Glutamatergic neuron (in vitro differentiated cells): ENCODE measurements at regions not wholly inside any gene's neighbourhood (a gene's known extent, or its start where the extent isn't known, plus 50 kb on each side); places are given as distances from the start of the nearest gene placed in this dataset.

Source experiments
- DNase-seq: peaks from one replicate; pipeline ENCODE4 v3.0.0; 2022
- H3K27ac Mint-ChIP-seq: one replicate; pipeline ENCODE4 v1.8.0; 2020; ENCODE audit warnings: mild to moderate bottlenecking, mixed read lengths, inconsistent platforms; ENCODE audit not compliant: unreplicated experiment
- H3K27me3 Mint-ChIP-seq: one replicate; pipeline ENCODE4 v1.8.0; 2020; ENCODE audit warnings: mild to moderate bottlenecking, moderate library complexity, mixed read lengths, inconsistent platforms; ENCODE audit not compliant: unreplicated experiment
- H3K36me3 Mint-ChIP-seq: one replicate; pipeline ENCODE4 v1.8.0; 2020; ENCODE audit warnings: mild to moderate bottlenecking, mixed read lengths, inconsistent platforms; ENCODE audit not compliant: unreplicated experiment
- H3K4me1 Mint-ChIP-seq: one replicate; pipeline ENCODE4 v1.8.0; 2020; ENCODE audit warnings: mild to moderate bottlenecking, low read depth, mixed read lengths, inconsistent platforms; ENCODE audit not compliant: unreplicated experiment
- H3K4me3 Mint-ChIP-seq: one replicate; pipeline ENCODE4 v1.8.0; 2020; ENCODE audit warnings: mild to moderate bottlenecking, mixed read lengths, inconsistent platforms; ENCODE audit not compliant: unreplicated experiment
- H3K9me3 Mint-ChIP-seq: one replicate; pipeline ENCODE4 v1.8.0; 2020; ENCODE audit warnings: mild to moderate bottlenecking, moderate library complexity, mixed read lengths, inconsistent platforms; ENCODE audit not compliant: unreplicated experiment
- CTCF ChIP-seq: fragments of 200-600 bp; sonication (generic); IDR thresholded peaks from one replicate; pipeline ENCODE4 v1.5.0; 2021; ENCODE audit not compliant: partially characterized antibody, unreplicated experiment

DNA sequence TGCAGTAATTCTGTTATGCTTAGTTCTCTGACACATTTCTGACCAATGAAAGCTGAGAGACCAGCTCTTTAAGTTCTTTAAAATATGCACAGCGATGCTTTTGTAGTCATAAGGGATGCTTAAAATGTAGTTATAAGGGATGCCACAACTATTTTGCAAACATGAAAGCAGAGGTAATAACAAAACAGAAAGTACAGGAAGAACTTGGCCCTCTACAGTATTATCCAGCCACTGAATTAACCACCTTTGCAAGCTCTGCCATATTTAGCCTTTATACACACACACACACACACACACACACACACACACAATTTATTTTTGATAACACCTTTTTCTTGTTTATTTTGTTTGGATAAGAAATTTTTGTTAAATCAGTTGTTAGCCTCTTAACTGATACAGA lies 590.0 kb downstream of the FAT4 start:
- no peaks in the 10 kb centered on the region for H3K9me3 Mint-ChIP-seq
- no peak for DNase-seq
- H3K27ac Mint-ChIP-seq: no peak overlapping the region

GRCh38 chr4:125911058-125911457 lies 596.3 kb downstream of the FAT4 start:
- no peak for DNase-seq
- H3K36me3 Mint-ChIP-seq: no peaks in the 10 kb centered on the region
- H3K4me1 Mint-ChIP-seq: peaks cover 3% of the 10 kb centered on the region
- no peaks in the 10 kb centered on the region for H3K27me3 Mint-ChIP-seq
- H3K4me3 Mint-ChIP-seq: no peak overlapping the region
- TF ChIP-seq CTCF: no peak
- H3K9me3 Mint-ChIP-seq: peaks cover 1% of the 10 kb centered on the region
- no peak overlapping the region for H3K27ac Mint-ChIP-seq

More for the DNA sequence above, 590.0 kb downstream of the FAT4 start:
- H3K36me3 Mint-ChIP-seq: no peaks in the 10 kb centered on the region
- peaks cover 1% of the 10 kb centered on the region for H3K4me1 Mint-ChIP-seq
- no peak overlapping the region for H3K4me3 Mint-ChIP-seq
- no peaks in the 10 kb centered on the region for H3K27me3 Mint-ChIP-seq
- no peak for TF ChIP-seq CTCF

DNA sequence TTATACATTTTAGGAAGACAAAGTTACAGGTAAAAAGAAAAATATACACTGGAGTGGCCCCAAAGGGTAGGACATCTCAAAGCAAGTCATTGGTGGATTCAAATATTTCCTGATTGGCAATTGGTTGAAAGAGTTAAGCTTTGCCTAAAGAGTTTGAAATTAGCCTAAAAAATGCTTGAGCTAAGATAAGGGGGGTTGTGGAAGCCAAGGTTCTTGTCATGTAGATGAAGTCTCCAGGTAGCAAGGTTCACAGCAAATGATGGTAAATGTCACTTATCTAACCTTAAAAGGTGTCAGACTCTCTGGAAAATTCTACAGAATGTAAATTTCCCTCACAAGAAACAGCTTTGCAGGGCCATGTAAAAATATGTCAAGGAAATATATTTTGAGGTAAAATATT lies 596.7 kb downstream of the FAT4 start:
- no peaks in the 10 kb centered on the region for H3K27me3 Mint-ChIP-seq
- H3K4me1 Mint-ChIP-seq: peaks cover 3% of the 10 kb centered on the region
- peaks cover 1% of the 10 kb centered on the region for H3K9me3 Mint-ChIP-seq
- no peak overlapping the region for H3K4me3 Mint-ChIP-seq
- no peaks in the 10 kb centered on the region for H3K36me3 Mint-ChIP-seq
- H3K27ac Mint-ChIP-seq: no peak overlapping the region
- TF ChIP-seq CTCF: no peak
- no peak for DNase-seq

DNA sequence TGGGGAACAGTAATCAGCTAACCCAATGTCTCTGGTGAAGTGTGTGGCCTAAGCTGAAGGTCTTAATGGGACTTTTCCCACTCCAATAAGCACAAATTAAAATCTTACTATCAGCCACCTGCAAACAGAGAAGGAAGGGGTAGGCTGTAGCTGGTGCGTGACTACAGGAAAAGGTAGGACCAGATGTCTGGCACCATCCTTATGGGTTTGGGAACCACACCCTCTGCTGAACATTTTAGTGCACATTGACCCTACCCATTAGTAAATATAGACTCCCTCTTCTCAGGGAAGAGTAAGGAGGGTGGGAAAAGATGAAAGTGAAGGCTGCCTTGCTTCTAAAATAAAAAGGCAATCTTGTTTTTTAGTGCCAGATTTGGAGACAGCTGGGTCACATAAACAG lies 602.8 kb downstream of the FAT4 start:
- Mint-ChIP-seq H3K36me3 (no peaks in the 10 kb centered on the region), H3K4me3 (no peak overlapping the region), H3K27me3 (peaks cover 2% of the 10 kb centered on the region), H3K4me1 (peaks cover 1% of the 10 kb centered on the region), H3K27ac (peak overlapping the region; percentile 28), H3K9me3 (peaks cover 2% of the 10 kb centered on the region)
- no peak for TF ChIP-seq CTCF
- DNase-seq: no peak

DNA sequence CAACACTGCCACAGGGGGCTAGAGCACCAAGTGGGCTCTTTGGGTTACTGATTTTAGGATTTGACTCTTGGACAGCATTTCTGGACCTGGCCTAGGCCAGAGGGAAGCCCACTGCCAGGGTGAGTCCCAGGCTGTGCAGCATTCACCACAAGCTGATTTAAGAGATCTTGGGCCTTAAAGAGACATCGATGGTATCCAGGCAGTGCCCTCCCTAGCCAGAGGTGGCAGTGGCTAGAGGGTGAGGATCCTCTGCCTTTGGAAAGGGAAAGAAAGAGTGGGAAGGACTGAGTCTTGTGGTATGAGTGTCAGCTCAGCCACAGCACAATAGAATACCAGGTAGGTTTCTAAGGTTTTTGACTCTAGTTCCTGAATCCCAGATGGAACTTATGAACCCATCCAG lies 613.9 kb downstream of the FAT4 start:
- Mint-ChIP-seq H3K9me3 (peaks cover 2% of the 10 kb centered on the region), H3K4me1 (no peaks in the 10 kb centered on the region), H3K36me3 (no peaks in the 10 kb centered on the region), H3K4me3 (no peak overlapping the region), H3K27ac (no peak overlapping the region), H3K27me3 (no peaks in the 10 kb centered on the region)
- no peak for DNase-seq
- no peak for TF ChIP-seq CTCF
